ENCODE measurements at regions not wholly inside any gene's neighbourhood (a gene's known extent, or its start where the extent isn't known, plus 50 kb on each side); places are given as distances from the start of the nearest gene placed in this dataset.
A peak's percentile ranks its signal among the peaks of the same experiment; 100 is the strongest.

DNA sequence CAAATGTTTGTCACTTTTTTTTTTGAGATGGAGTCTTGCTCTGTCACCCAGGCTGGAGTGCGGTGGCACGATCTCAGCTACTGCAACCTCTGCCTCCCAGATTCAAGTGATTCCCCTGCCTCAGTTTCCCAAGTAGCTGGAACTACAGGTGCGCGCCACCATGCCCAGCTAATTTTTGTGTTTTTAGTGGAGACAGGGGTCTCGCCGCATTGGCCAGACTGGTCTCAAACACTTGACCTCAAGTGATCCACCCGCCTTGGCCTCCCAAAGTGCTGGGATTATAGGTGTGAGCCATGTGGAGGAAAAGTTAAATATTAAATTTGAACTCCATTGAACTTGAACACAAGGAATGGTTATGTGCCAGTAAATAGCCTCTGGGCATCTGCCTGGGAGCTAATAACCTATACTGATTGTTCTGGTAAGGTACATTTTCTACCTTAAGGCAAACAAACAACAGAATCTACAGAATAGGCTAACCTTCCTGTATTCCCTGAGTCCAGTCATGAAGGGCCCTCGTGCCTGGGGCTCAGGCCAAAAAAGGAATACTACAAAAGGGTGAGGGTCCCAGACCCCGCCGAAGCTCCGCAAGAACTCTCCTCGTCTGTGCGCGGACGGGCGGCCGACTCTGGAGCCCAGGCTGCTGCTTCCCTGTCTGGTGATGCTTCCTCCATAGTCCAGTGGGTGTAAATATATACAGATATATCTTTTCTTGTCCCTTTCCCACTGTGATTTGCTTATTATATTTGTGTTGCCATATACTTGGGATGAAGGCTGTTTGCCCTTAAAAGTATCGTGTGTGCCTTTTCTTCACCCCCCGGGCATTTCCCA is 74.0 kb upstream of the EIF5 start:
- DNase-seq = no peak

DNA sequence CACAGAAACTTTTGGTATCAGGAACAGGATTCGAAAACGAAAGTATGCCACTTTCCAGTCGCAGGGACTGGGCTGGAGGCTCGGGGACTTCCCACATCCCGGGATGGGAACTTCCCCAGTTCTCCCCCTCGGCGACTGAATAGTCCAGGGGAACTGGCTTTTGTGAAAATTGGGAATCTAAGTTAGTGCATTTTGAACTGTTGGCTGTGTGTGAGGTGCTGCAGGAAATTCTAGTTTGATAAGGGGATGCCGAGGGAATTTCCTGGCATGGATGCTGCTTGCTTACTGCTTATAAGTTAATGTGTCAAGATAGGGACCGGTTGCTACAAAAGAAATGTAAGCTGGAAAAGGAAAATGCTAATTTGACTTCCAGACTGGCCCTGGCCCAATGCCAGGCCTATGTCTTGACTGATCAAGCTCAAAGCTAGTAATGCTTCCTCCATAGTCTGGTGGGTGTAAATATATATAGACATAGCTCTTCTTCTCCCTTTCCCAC is 73.4 kb upstream of the EIF5 start:
- H3K27me3 ChIP-seq = no peaks in the 10 kb centered on the region
- H3K4me3 ChIP-seq = peak overlapping the region; percentile 64 to 81 (median 68)
- H3K9me3 ChIP-seq = no peaks in the 10 kb centered on the region
- H3K27ac ChIP-seq = peak overlapping the region; percentile 60 to 71 (median 66)
- ATAC-seq (peak; percentile 72 to 85), DNase-seq (peak in 1 of 2 donors; percentile 24)
- intact Hi-C loops (cut with DNase I; ENCODE audit: low total_unique reads) (no loop called here), in situ Hi-C loops (cut with MboI; ENCODE audit: low sequenced_read_pairs in 4 of 4) (no loop called here)
- TF ChIP-seq POLR2A (IDR thresholded peaks at IDR 0.05) = no peak
- TF ChIP-seq, protein P1, sequence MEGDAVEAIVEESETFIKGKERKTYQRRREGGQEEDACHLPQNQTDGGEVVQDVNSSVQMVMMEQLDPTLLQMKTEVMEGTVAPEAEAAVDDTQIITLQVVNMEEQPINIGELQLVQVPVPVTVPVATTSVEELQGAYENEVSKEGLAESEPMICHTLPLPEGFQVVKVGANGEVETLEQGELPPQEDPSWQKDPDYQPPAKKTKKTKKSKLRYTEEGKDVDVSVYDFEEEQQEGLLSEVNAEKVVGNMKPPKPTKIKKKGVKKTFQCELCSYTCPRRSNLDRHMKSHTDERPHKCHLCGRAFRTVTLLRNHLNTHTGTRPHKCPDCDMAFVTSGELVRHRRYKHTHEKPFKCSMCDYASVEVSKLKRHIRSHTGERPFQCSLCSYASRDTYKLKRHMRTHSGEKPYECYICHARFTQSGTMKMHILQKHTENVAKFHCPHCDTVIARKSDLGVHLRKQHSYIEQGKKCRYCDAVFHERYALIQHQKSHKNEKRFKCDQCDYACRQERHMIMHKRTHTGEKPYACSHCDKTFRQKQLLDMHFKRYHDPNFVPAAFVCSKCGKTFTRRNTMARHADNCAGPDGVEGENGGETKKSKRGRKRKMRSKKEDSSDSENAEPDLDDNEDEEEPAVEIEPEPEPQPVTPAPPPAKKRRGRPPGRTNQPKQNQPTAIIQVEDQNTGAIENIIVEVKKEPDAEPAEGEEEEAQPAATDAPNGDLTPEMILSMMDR (IDR thresholded peaks at IDR 0.05 in 4 of 5, conservative IDR thresholded peaks at IDR 0.05 in 1 of 5) = no peak
- H3K36me3 ChIP-seq = no peaks in the 10 kb centered on the region
- peaks cover 0 to 3% of the 10 kb centered on the region in 2 donors for H3K4me1 ChIP-seq

More for the DNA sequence above, 74.0 kb upstream of the EIF5 start:
- Histone ChIP-seq H3K4me3 (peak overlapping the region; percentile 64 to 81 (median 68)), H3K4me1 (peaks cover 0 to 3% of the 10 kb centered on the region in 2 donors), H3K27me3 (no peaks in the 10 kb centered on the region), H3K27ac (peak overlapping the region; percentile 60 to 71 (median 66)), H3K36me3 (no peaks in the 10 kb centered on the region), H3K9me3 (no peaks in the 10 kb centered on the region)
- in situ Hi-C loops (cut with MboI; ENCODE audit: low sequenced_read_pairs in 4 of 4) = no loop called here
- ATAC-seq = peak; percentile 50 to 86
- intact Hi-C loops (cut with DNase I; ENCODE audit: low total_unique reads) = no loop called here
- no peak for TF ChIP-seq POLR2A (IDR thresholded peaks at IDR 0.05)
- TF ChIP-seq, protein P1 (IDR thresholded peaks at IDR 0.05 in 4 of 5, conservative IDR thresholded peaks at IDR 0.05 in 1 of 5) = no peak

DNA sequence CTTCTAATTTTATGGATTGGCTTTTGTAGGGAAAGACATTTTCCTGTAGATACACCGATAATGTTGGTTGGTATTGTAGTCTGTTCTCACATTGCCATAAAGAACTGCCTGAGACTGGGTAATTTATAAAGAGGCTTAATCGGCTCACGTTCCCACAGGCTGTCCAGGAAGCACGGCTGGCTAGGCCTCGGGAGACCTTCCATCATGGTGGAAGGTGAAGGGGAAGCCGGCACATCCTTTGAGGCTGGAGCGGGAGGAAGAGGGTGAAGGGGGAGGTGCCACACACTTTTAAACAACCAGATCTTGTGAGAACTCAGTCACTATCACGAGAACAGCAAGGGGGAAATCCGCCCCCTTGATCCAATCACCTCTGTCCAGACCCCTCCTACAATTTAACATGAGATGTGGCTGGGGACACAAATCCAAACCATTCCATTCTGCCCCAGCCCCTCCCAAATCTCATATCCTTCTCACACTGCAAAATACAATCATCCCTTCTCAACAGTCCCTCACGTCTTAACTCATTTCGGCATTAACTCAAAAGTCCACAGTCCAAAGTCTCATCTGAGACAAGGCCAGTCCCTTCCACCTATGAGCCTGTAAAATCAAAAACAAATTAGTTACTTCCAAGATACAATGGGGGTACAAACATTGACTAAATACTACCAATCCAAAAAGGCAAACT is 66.7 kb upstream of the EIF5 start:
- intact Hi-C loops (cut with DNase I; ENCODE audit: low total_unique reads) = no loop called here
- DNase-seq (no peak), ATAC-seq (no peak)
- TF ChIP-seq, protein P1 (IDR thresholded peaks at IDR 0.05 in 4 of 5, conservative IDR thresholded peaks at IDR 0.05 in 1 of 5) = no peak
- no peak for TF ChIP-seq POLR2A (IDR thresholded peaks at IDR 0.05)
- peaks cover 0 to 1% (median 0%) of the 10 kb centered on the region in 3 donors for H3K27me3 ChIP-seq
- in situ Hi-C loops (cut with MboI; ENCODE audit: low sequenced_read_pairs in 4 of 4) = no loop called here
- H3K36me3 ChIP-seq = no peaks in the 10 kb centered on the region
- H3K4me3 ChIP-seq = no peak overlapping the region
- no peak overlapping the region for H3K27ac ChIP-seq
- no peaks in the 10 kb centered on the region for H3K9me3 ChIP-seq
- no peaks in the 10 kb centered on the region for H3K4me1 ChIP-seq

DNA sequence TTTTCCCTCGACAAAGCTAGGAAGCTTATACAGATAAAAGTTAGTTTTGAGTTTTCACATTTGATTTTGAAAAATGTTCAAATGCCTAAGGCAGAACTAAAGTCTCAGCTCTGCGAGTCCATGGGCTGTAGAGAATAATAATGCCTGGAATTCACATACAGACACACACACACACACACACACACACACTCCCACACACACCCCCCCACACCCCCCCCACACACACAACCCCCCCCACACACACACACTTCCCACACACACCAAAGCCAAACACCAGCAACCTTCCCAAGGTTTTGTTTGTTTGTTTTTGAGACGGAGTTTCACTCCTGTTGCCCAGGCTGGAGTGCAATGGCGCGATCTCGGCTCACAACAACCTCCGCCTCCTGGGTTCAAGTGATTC is 62.8 kb upstream of the EIF5 start:
- intact Hi-C loops (cut with DNase I; ENCODE audit: low total_unique reads) = no loop called here
- Histone ChIP-seq H3K36me3 (no peaks in the 10 kb centered on the region), H3K4me3 (no peak overlapping the region), H3K4me1 (peaks cover 7 to 11% of the 10 kb centered on the region in 2 donors), H3K27me3 (peaks cover 25 to 37% (median 31%) of the 10 kb centered on the region in 3 donors), H3K9me3 (no peaks in the 10 kb centered on the region), H3K27ac (no peak overlapping the region)
- no peak for DNase-seq
- in situ Hi-C loops (cut with MboI; ENCODE audit: low sequenced_read_pairs in 4 of 4) = no loop called here
- ATAC-seq = no peak
- TF ChIP-seq POLR2A (IDR thresholded peaks at IDR 0.05) = no peak
- TF ChIP-seq, protein P1 (IDR thresholded peaks at IDR 0.05 in 4 of 5, conservative IDR thresholded peaks at IDR 0.05 in 1 of 5) = no peak
